ENCODE measurements at regions not wholly inside any gene's neighbourhood (a gene's known extent, or its start where the extent isn't known, plus 50 kb on each side); places are given as distances from the start of the nearest gene placed in this dataset.

- Histone ChIP-seq H3K4me3 (no peak overlapping the region), H3K4me1 (peaks cover 13% of the 10 kb centered on the region; the same call in 1 of the 3 replicates), H3K4me2 (no peak overlapping the region), H3K9me3 (peaks cover 14% of the 10 kb centered on the region; the same call in 2 of the 3 replicates), H3K27ac (no peak overlapping the region)
- peak; percentile 60 for TF ChIP-seq MAFK (IDR thresholded peaks at IDR 0.05; ENCODE audit: partially characterized antibody)
- no peak for TF ChIP-seq BHLHE40 (IDR thresholded peaks at IDR 0.05; ENCODE audit: low read depth, low read length)
- ChIA-PET POLR2A (no interaction called here), CTCF (no interaction called here)
- no peak for ATAC-seq
- WGBS (ENCODE audit: missing lambda C conversion rate) = 59% methylated on average over 2 of the region's 2 CpGs
- DNase-seq (ENCODE audit: low read depth in 1 of 2, low spot score in 1 of 2) = no peak
- FAIRE-seq = no peak
These were observed 236.8 kb upstream of the FMN2 start for GRCh38 chr1:239854922-239855321.

- DNase-seq (ENCODE audit: low read depth in 1 of 2, low spot score in 1 of 2) = no peak
- 49% methylated on average over 6 of the region's 6 CpGs for WGBS (ENCODE audit: missing lambda C conversion rate)
- POLR2A ChIA-PET = no interaction called here
- no peak for TF ChIP-seq MYC (IDR thresholded peaks at IDR 0.05; ENCODE audit: borderline replicate concordance, low read length)
- no peak for TF ChIP-seq NPAS2 (CRISPR knock-in tag; IDR thresholded peaks at IDR 0.05; ENCODE audit: borderline replicate concordance)
- no peak for TF ChIP-seq CHD2 (IDR thresholded peaks at IDR 0.05; ENCODE audit: low read length, partially characterized antibody)
- no peak for TF ChIP-seq RFX5 (IDR thresholded peaks at IDR 0.05)
- no peak for TF ChIP-seq MAFK (IDR thresholded peaks at IDR 0.05; ENCODE audit: partially characterized antibody)
- no peak for TF ChIP-seq ZSCAN20 (CRISPR knock-in tag; IDR thresholded peaks at IDR 0.05)
- TF ChIP-seq GATA3 (IDR thresholded peaks at IDR 0.05; ENCODE audit: borderline replicate concordance) = no peak
- TF ChIP-seq HOXB13 (CRISPR knock-in tag; IDR thresholded peaks at IDR 0.05; ENCODE audit: low read depth) = no peak
- TF ChIP-seq, protein P1, sequence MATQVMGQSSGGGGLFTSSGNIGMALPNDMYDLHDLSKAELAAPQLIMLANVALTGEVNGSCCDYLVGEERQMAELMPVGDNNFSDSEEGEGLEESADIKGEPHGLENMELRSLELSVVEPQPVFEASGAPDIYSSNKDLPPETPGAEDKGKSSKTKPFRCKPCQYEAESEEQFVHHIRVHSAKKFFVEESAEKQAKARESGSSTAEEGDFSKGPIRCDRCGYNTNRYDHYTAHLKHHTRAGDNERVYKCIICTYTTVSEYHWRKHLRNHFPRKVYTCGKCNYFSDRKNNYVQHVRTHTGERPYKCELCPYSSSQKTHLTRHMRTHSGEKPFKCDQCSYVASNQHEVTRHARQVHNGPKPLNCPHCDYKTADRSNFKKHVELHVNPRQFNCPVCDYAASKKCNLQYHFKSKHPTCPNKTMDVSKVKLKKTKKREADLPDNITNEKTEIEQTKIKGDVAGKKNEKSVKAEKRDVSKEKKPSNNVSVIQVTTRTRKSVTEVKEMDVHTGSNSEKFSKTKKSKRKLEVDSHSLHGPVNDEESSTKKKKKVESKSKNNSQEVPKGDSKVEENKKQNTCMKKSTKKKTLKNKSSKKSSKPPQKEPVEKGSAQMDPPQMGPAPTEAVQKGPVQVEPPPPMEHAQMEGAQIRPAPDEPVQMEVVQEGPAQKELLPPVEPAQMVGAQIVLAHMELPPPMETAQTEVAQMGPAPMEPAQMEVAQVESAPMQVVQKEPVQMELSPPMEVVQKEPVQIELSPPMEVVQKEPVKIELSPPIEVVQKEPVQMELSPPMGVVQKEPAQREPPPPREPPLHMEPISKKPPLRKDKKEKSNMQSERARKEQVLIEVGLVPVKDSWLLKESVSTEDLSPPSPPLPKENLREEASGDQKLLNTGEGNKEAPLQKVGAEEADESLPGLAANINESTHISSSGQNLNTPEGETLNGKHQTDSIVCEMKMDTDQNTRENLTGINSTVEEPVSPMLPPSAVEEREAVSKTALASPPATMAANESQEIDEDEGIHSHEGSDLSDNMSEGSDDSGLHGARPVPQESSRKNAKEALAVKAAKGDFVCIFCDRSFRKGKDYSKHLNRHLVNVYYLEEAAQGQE (IDR thresholded peaks at IDR 0.05) = no peak
- no peak for TF ChIP-seq EP300 (IDR thresholded peaks at IDR 0.05)
- TF ChIP-seq PHF8 (IDR thresholded peaks at IDR 0.05; ENCODE audit: borderline replicate concordance, low read depth) = no peak
- TF ChIP-seq, protein P2, sequence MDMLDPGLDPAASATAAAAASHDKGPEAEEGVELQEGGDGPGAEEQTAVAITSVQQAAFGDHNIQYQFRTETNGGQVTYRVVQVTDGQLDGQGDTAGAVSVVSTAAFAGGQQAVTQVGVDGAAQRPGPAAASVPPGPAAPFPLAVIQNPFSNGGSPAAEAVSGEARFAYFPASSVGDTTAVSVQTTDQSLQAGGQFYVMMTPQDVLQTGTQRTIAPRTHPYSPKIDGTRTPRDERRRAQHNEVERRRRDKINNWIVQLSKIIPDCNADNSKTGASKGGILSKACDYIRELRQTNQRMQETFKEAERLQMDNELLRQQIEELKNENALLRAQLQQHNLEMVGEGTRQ (IDR thresholded peaks at IDR 0.05) = no peak
- TF ChIP-seq, protein P3, sequence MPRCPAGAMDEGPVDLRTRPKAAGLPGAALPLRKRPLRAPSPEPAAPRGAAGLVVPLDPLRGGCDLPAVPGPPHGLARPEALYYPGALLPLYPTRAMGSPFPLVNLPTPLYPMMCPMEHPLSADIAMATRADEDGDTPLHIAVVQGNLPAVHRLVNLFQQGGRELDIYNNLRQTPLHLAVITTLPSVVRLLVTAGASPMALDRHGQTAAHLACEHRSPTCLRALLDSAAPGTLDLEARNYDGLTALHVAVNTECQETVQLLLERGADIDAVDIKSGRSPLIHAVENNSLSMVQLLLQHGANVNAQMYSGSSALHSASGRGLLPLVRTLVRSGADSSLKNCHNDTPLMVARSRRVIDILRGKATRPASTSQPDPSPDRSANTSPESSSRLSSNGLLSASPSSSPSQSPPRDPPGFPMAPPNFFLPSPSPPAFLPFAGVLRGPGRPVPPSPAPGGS (IDR thresholded peaks at IDR 0.05) = no peak
- no peak for TF ChIP-seq HDAC2 (IDR thresholded peaks at IDR 0.05)
- TF ChIP-seq NFE2L2 (conservative IDR thresholded peaks at IDR 0.05; ENCODE audit: low read length) = no peak
- TF ChIP-seq CBX2 (IDR thresholded peaks at IDR 0.05; ENCODE audit: borderline replicate concordance, low read depth) = no peak
- TF ChIP-seq FOXS1 (CRISPR knock-in tag; IDR thresholded peaks at IDR 0.05) = no peak
- TF ChIP-seq ZNF302 (CRISPR knock-in tag; IDR thresholded peaks at IDR 0.05) = no peak
- TF ChIP-seq HOXA7 (CRISPR knock-in tag; IDR thresholded peaks at IDR 0.05) = no peak
- no peak for TF ChIP-seq ZFP36 (IDR thresholded peaks at IDR 0.05; ENCODE audit: borderline replicate concordance, partially characterized antibody)
- peaks cover 14% of the 10 kb centered on the region; the same call in 2 of the 3 replicates for H3K9me3 ChIP-seq
- peaks cover 13% of the 10 kb centered on the region; the same call in 1 of the 3 replicates for H3K4me1 ChIP-seq
- CTCF ChIA-PET = no interaction called here
- no peak overlapping the region for H3K4me2 ChIP-seq
- no peak overlapping the region for H3K4me3 ChIP-seq
- ATAC-seq = no peak
- H3K27ac ChIP-seq = no peak overlapping the region
- no peak for FAIRE-seq
These were observed 235.6 kb upstream of the FMN2 start for GRCh38 chr1:239856067-239856466.

All from A549 (cell line).